ENCODE measurements at regions not wholly inside any gene's neighbourhood (a gene's known extent, or its start where the extent isn't known, plus 50 kb on each side); places are given as distances from the start of the nearest gene placed in this dataset.

DNA sequence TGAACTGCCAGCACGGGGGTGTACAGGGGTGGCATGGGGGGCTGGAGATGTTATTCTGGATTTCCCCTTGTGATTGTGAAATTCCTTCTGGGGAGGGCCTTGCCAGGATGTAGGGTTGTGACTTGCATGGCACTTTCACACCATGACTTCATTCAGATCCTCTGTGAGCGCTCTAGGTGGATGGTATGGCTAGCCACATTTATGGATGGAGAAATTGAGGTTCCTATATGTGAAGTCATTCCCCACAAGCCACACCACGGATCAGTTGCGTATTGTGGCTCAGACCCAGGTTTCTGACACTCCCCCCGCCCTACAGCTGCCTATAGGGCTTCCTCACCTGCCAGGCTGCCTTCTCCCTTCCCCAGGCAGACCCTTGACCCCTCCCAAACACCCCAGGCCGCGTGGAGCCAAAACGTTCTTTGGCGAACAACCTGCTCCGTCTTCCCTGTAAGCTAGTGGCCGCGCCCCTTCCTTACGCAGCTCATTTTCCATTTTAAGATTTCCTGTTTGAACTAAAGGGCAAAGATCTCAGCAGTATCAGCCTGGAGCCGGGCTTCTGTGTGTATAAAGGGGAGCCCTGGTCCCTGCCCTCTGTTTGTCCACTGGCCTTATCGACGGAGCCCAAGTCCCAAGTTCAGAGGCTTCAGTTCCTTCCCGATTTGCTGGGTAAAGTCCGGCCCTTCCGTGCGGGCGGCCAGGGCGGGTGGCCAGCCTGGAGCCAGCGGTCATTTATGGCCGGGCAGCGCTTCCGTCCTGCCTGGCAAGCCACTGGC lies 97.8 kb upstream of the KLF4 start:
- TF ChIP-seq, protein P1, sequence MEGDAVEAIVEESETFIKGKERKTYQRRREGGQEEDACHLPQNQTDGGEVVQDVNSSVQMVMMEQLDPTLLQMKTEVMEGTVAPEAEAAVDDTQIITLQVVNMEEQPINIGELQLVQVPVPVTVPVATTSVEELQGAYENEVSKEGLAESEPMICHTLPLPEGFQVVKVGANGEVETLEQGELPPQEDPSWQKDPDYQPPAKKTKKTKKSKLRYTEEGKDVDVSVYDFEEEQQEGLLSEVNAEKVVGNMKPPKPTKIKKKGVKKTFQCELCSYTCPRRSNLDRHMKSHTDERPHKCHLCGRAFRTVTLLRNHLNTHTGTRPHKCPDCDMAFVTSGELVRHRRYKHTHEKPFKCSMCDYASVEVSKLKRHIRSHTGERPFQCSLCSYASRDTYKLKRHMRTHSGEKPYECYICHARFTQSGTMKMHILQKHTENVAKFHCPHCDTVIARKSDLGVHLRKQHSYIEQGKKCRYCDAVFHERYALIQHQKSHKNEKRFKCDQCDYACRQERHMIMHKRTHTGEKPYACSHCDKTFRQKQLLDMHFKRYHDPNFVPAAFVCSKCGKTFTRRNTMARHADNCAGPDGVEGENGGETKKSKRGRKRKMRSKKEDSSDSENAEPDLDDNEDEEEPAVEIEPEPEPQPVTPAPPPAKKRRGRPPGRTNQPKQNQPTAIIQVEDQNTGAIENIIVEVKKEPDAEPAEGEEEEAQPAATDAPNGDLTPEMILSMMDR (IDR thresholded peaks at IDR 0.05; ENCODE audit: low read depth, low read length, poor library complexity, severe bottlenecking) = no peak
- no peak for TF ChIP-seq EZH2phosphoT487 (IDR thresholded peaks at IDR 0.05; ENCODE audit: borderline replicate concordance, low read length)
